ENCODE measurements at regions not wholly inside any gene's neighbourhood (a gene's known extent, or its start where the extent isn't known, plus 50 kb on each side); places are given as distances from the start of the nearest gene placed in this dataset.

DNA sequence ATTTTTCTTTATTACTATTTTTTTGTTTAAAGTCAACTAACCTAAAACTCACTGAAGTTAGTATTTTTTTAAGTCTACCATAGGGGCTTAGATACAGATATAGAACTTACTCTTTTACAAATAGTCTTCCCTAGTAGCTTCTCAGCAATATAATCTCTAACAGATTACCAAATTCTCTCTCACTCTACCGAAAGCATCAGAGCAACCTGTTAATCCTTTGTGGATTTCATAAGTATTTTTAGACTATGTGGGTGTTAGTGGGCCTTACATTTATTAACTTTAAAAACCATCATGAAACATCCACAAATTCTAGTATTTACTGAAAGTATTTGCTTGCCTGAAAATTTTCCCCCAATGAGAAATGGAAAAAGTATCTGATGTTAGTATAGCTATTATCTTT is 84.6 kb upstream of the TFPI start:
- no peaks in the 10 kb centered on the region for H3K9me3 ChIP-seq (ENCODE audit: control insufficient read depth, insufficient read depth, low read length)

More for the DNA sequence above, 84.6 kb upstream of the TFPI start:
- no peak overlapping the region for H3K18ac ChIP-seq (ENCODE audit: low read depth, low read length)
- in situ Hi-C loops (cut with MboI; ENCODE audit: low sequenced_read_pairs) (no loop called here), dilution Hi-C loops (cut with HindIII; ENCODE audit: low sequenced_read_pairs, unreplicated experiment) (no loop called here), intact Hi-C loops (cut with micrococcal nuclease) (no loop called here)
- H2BK15ac ChIP-seq (ENCODE audit: low read depth, low read length), result no peak overlapping the region
- H3K36me3 ChIP-seq (ENCODE audit: control insufficient read depth, insufficient read depth, low read length), result no peaks in the 10 kb centered on the region
- ChIA-PET POLR2A (ENCODE audit: unreplicated experiment) (no interaction called here), CTCF (no interaction called here)
- no peak overlapping the region for H3K14ac ChIP-seq (replicated peaks; ENCODE audit: low read depth, low read length)
- DNase-seq (no peak), ATAC-seq (ENCODE audit: low read depth) (no peak)
- BruUV-seq (replicated peaks), result no TSS peak
- no peak overlapping the region for H2AK5ac ChIP-seq (ENCODE audit: low read depth, low read length)
- H4K20me1 ChIP-seq (ENCODE audit: insufficient read depth, low read length), result no peaks in the 10 kb centered on the region
- H3K79me1 ChIP-seq (ENCODE audit: low read depth in 1 of 2, low read length in 2 of 2), result no peaks in the 10 kb centered on the region
- no peak overlapping the region for H3K56ac ChIP-seq (ENCODE audit: extremely low read depth, insufficient read depth, low read length)
- no peaks in the 10 kb centered on the region for H3K27me3 ChIP-seq (ENCODE audit: control insufficient read depth, insufficient read depth, low read length)
- H3K4ac ChIP-seq (ENCODE audit: low read depth, low read length), result no peak overlapping the region
- TF ChIP-seq BHLHE40 (IDR thresholded peaks at IDR 0.05; ENCODE audit: low read depth, low read length) (no peak), RCOR1 (IDR thresholded peaks at IDR 0.05; ENCODE audit: insufficient replicate concordance, low read length) (no peak), MXI1 (IDR thresholded peaks at IDR 0.05; ENCODE audit: borderline replicate concordance, low read depth, low read length) (no peak), RAD21 (IDR thresholded peaks at IDR 0.05; ENCODE audit: low read length) (no peak), NFE2L2 (IDR thresholded peaks at IDR 0.05; ENCODE audit: low read depth, low read length) (no peak), ELK1 (IDR thresholded peaks at IDR 0.05; ENCODE audit: borderline replicate concordance, low read depth, low read length) (no peak), POLR2A (IDR thresholded peaks at IDR 0.05; ENCODE audit: low read depth, low read length) (no peak)
- TF ChIP-seq, protein P1, sequence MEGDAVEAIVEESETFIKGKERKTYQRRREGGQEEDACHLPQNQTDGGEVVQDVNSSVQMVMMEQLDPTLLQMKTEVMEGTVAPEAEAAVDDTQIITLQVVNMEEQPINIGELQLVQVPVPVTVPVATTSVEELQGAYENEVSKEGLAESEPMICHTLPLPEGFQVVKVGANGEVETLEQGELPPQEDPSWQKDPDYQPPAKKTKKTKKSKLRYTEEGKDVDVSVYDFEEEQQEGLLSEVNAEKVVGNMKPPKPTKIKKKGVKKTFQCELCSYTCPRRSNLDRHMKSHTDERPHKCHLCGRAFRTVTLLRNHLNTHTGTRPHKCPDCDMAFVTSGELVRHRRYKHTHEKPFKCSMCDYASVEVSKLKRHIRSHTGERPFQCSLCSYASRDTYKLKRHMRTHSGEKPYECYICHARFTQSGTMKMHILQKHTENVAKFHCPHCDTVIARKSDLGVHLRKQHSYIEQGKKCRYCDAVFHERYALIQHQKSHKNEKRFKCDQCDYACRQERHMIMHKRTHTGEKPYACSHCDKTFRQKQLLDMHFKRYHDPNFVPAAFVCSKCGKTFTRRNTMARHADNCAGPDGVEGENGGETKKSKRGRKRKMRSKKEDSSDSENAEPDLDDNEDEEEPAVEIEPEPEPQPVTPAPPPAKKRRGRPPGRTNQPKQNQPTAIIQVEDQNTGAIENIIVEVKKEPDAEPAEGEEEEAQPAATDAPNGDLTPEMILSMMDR (conservative IDR thresholded peaks at IDR 0.05; ENCODE audit: low read depth, low read length), result no peak
- no peak overlapping the region for H4K91ac ChIP-seq (ENCODE audit: insufficient read depth, low read depth, low read length)
- H3K9me1 ChIP-seq (ENCODE audit: insufficient read depth, low read length), result no peaks in the 10 kb centered on the region
- no peak overlapping the region for H2AFZ ChIP-seq (replicated peaks; ENCODE audit: low read length, poor library complexity)
- WGBS, 2 experiments (ENCODE audit: extremely low coverage in 2 of 2, insufficient read length in 1 of 2), result no CpG with 5 or more reads among the region's 1 CpG
- H3K4me3 ChIP-seq (ENCODE audit: insufficient read depth, low read depth, low read length), result no peak overlapping the region
- H4K8ac ChIP-seq (ENCODE audit: low read depth in 2 of 2, low read length in 2 of 2), result no peak overlapping the region
- H4K5ac ChIP-seq (ENCODE audit: low read depth, low read length), result no peak overlapping the region
- no peak overlapping the region for H3K27ac ChIP-seq (ENCODE audit: insufficient read depth, low read length)
- H2BK20ac ChIP-seq (ENCODE audit: low read depth, low read length), result no peak overlapping the region
- no peak overlapping the region for H2BK120ac ChIP-seq (ENCODE audit: low read depth, low read length)
- no peak overlapping the region for H3K4me2 ChIP-seq (ENCODE audit: low read depth, low read length)
- no peak overlapping the region for H3K9ac ChIP-seq (ENCODE audit: low read depth, low read length)
- no peak overlapping the region for H2AK9ac ChIP-seq (replicated peaks; ENCODE audit: low read depth, low read length, poor library complexity)
- no peaks in the 10 kb centered on the region for H3K4me1 ChIP-seq (ENCODE audit: control insufficient read depth, insufficient read depth, low read length)
- H3K23ac ChIP-seq (ENCODE audit: low read depth, low read length), result no peak overlapping the region
- H2BK5ac ChIP-seq (ENCODE audit: low read depth, low read length, poor library complexity, severe bottlenecking), result no peak overlapping the region
